Prostate gland (tissue), 2 donors: ENCODE measurements at regions not wholly inside any gene's neighbourhood (a gene's known extent, or its start where the extent isn't known, plus 50 kb on each side); places are given as distances from the start of the nearest gene placed in this dataset.

Experiments used
- POLR2A ChIP-seq: fragments of 450-650 bp; IDR thresholded peaks from one replicate; pipeline ENCODE4 v1.6.1; 2016; ENCODE audit warnings: antibody characterized with exemption, mild to moderate bottlenecking
- POLR2AphosphoS5 ChIP-seq: sonication (generic); formaldehyde crosslinking; IDR thresholded peaks from one replicate; pipeline ENCODE4 v1.6.1; 2017; ENCODE audit warnings: antibody characterized with exemption
- TF ChIP-seq, protein P1 (sequence below), 4 experiments: fragments of 200-600 bp in 2 of 4; fragments of 450-650 bp in 2 of 4; sonication (generic) in 2 of 4; IDR thresholded peaks; 1 replicate in 3 of 4; 2 replicates in 1 of 4; pipeline ENCODE4 v1.5.1; 2016 to 2019; ENCODE audit warnings: antibody characterized with exemption in 4 of 4, mild to moderate bottlenecking in 2 of 4, moderate library complexity in 2 of 4

DNA sequence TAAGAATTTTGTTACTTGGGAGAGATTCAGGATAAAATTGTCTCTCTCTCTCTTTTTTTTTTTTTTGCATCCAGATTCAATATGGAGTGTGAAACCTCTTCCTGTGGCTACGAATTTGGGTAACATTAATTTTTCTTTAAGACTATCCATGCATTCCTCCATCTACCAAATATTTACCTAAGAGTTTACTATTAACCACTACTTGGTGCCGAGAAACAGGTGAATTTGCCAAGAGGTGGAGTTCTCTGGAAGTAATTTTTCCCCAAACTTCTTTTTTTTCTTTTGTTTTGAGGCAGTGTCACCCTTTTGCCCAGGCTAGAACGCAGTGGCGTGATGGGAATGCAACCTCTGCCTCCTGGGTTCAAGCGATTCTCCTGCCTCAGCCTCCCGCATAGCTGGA lies 206.3 kb upstream of the VLDLR start:
- TF ChIP-seq POLR2AphosphoS5 (no peak), POLR2A (no peak)
- TF ChIP-seq, protein P1, sequence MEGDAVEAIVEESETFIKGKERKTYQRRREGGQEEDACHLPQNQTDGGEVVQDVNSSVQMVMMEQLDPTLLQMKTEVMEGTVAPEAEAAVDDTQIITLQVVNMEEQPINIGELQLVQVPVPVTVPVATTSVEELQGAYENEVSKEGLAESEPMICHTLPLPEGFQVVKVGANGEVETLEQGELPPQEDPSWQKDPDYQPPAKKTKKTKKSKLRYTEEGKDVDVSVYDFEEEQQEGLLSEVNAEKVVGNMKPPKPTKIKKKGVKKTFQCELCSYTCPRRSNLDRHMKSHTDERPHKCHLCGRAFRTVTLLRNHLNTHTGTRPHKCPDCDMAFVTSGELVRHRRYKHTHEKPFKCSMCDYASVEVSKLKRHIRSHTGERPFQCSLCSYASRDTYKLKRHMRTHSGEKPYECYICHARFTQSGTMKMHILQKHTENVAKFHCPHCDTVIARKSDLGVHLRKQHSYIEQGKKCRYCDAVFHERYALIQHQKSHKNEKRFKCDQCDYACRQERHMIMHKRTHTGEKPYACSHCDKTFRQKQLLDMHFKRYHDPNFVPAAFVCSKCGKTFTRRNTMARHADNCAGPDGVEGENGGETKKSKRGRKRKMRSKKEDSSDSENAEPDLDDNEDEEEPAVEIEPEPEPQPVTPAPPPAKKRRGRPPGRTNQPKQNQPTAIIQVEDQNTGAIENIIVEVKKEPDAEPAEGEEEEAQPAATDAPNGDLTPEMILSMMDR (IDR thresholded peaks at IDR 0.05) = no peak
